Neural cell (in vitro differentiated cells): ENCODE measurements at regions not wholly inside any gene's neighbourhood (a gene's known extent, or its start where the extent isn't known, plus 50 kb on each side); places are given as distances from the start of the nearest gene placed in this dataset.

ENCODE experiments used
- H2AFZ ChIP-seq: fragments of 200-600, 300-800 bp; sonication (generic), shearing (Covaris generic); 2 replicates; pipeline ENCODE4 v1.6.0; 2014; ENCODE audit warnings: low read depth, mild to moderate bottlenecking, antibody characterized with exemption, low read length, moderate library complexity
- H3F3A ChIP-seq: fragments of 200-600 bp; shearing (Covaris generic); 2 replicates; pipeline ENCODE4 v1.6.1; 2016; ENCODE audit warnings: mild to moderate bottlenecking, moderate library complexity, mixed read lengths, antibody characterized with exemption, low read length; ENCODE audit not compliant: insufficient read depth, poor library complexity, severe bottlenecking
- H3K27ac ChIP-seq: fragments of 200-600, 300-800 bp; sonication (generic), shearing (Covaris generic); 2 replicates; pipeline ENCODE4 v1.5.1; 2014; ENCODE audit warnings: mild to moderate bottlenecking, low read length, moderate library complexity
- H3K27me3 ChIP-seq: fragments of 300-800, 200-600 bp; sonication (generic), shearing (Covaris generic); 2 replicates; pipeline ENCODE4 v1.6.0; 2014; ENCODE audit warnings: mild to moderate bottlenecking, low read depth, low read length, moderate library complexity; ENCODE audit not compliant: insufficient read depth
- H3K36me3 ChIP-seq: fragments of 300-800, 200-600 bp; sonication (generic), shearing (Covaris generic); 2 replicates; pipeline ENCODE4 v1.5.1; 2014; ENCODE audit warnings: mild to moderate bottlenecking, antibody characterized with exemption, low read length, moderate library complexity; ENCODE audit not compliant: insufficient read depth
- H3K4me2 ChIP-seq: fragments of 300-800, 200-600 bp; sonication (generic), shearing (Covaris generic); 2 replicates; pipeline ENCODE4 v1.6.0; 2014; ENCODE audit warnings: mild to moderate bottlenecking, low read length
- H3K4me3 ChIP-seq: fragments of 300-800, 200-600 bp; sonication (generic), shearing (Covaris generic); 2 replicates; pipeline ENCODE4 v1.5.1; 2014; ENCODE audit warnings: mild to moderate bottlenecking, low read length, moderate library complexity
- H3K79me2 ChIP-seq: fragments of 200-600 bp; shearing (Covaris generic); replicated peaks from 2 replicates; pipeline ENCODE4 v1.6.0; 2014; ENCODE audit warnings: mild to moderate bottlenecking, low read length, moderate library complexity; ENCODE audit not compliant: insufficient read depth
- H3K9ac ChIP-seq: fragments of 300-800, 200-600 bp; sonication (generic), shearing (Covaris generic); 2 replicates; pipeline ENCODE4 v1.6.1; 2016; ENCODE audit warnings: mild to moderate bottlenecking, low read length, mixed read lengths
- H3K9me2 ChIP-seq: fragments of 200-600 bp; shearing (Covaris generic); 2 replicates; pipeline ENCODE4 v1.6.1; 2016; ENCODE audit warnings: mild to moderate bottlenecking, low read length, mixed read lengths; ENCODE audit not compliant: insufficient read depth
- H3K9me3 ChIP-seq: fragments of 200-600, 300-800 bp; sonication (generic), shearing (Covaris generic); 2 replicates; pipeline ENCODE4 v1.6.1; 2016; ENCODE audit warnings: mild to moderate bottlenecking, mixed run types, low read length, moderate library complexity, mixed read lengths
- H4K20me1 ChIP-seq: fragments of 200-600 bp; shearing (Covaris generic); 2 replicates; pipeline ENCODE4 v1.6.1; 2016; ENCODE audit warnings: mild to moderate bottlenecking, mixed run types; ENCODE audit not compliant: insufficient read depth
- EP300 ChIP-seq: fragments of 450-650 bp; conservative IDR thresholded peaks from 2 replicates; pipeline ENCODE4 v1.6.1; 2014; ENCODE audit warnings: antibody characterized with exemption, mild to moderate bottlenecking, moderate library complexity; ENCODE audit not compliant: poor library complexity, severe bottlenecking
- EZH2 ChIP-seq: fragments of 200-600, 300-800 bp; shearing (Covaris generic), sonication (generic); IDR thresholded peaks from 2 replicates; pipeline ENCODE4 v1.6.1; 2014; ENCODE audit warnings: antibody characterized with exemption, low read length, borderline replicate concordance, mild to moderate bottlenecking; ENCODE audit not compliant: insufficient read depth, poor library complexity, severe bottlenecking
- MXI1 ChIP-seq: fragments of 450-650 bp; conservative IDR thresholded peaks from 2 replicates; pipeline ENCODE4 v1.6.1; 2014; ENCODE audit warnings: antibody characterized with exemption, mild to moderate bottlenecking; ENCODE audit not compliant: poor library complexity, severe bottlenecking
- POLR2AphosphoS5 ChIP-seq: IDR thresholded peaks from 2 replicates; pipeline ENCODE4 v1.6.1; 2012
- RAD21 ChIP-seq: fragments of 450-650 bp; conservative IDR thresholded peaks from 2 replicates; pipeline ENCODE4 v1.6.1; 2014; ENCODE audit warnings: antibody characterized with exemption, mild to moderate bottlenecking, moderate library complexity
- SMC3 ChIP-seq: fragments of 450-650 bp; conservative IDR thresholded peaks from 2 replicates; pipeline ENCODE4 v1.6.1; 2014; ENCODE audit warnings: antibody characterized with exemption, mild to moderate bottlenecking, moderate library complexity; ENCODE audit not compliant: poor library complexity
- TAF1 ChIP-seq: IDR thresholded peaks from 2 replicates; pipeline ENCODE4 v1.6.1; 2012; ENCODE audit warnings: low read depth
- TF ChIP-seq, protein P1 (sequence below): IDR thresholded peaks from 2 replicates; pipeline ENCODE4 v1.6.1; 2012; ENCODE audit warnings: borderline replicate concordance
- TF ChIP-seq, protein P2 (sequence below): fragments of 450-650 bp; IDR thresholded peaks from 2 replicates; pipeline ENCODE4 v1.5.1; 2014; ENCODE audit warnings: antibody characterized with exemption, mild to moderate bottlenecking, moderate library complexity; ENCODE audit not compliant: poor library complexity, severe bottlenecking

DNA sequence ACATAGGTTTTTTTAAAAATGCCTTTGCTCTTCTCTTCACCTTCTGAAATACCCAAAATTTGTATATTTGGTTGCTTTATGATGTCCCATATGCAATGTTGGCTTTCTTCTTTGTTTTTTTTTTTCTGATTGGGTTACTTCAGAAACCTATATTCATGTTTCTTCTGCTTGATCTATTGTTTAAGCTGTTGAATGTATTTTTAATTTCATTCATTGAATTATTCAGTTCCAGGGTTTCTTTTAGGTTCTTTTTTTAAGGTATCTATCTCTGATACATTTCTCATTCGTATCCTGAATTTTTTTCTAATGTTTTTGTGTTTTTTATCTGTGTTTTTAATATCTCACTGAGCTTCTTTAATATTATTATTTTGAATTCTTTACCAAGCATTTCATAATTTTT is 221.0 kb upstream of the MTPN start:
- Histone ChIP-seq H3K27me3 (no peaks in the 10 kb centered on the region), H3K4me3 (no peak overlapping the region), H4K20me1 (no peaks in the 10 kb centered on the region), H3F3A (no peaks in the 10 kb centered on the region), H3K4me2 (no peak overlapping the region), H3K9me2 (no peaks in the 10 kb centered on the region), H3K79me2 (no peaks in the 10 kb centered on the region), H2AFZ (no peak overlapping the region), H3K9me3 (no peaks in the 10 kb centered on the region), H3K27ac (no peak overlapping the region), H3K9ac (no peak overlapping the region), H3K36me3 (no peaks in the 10 kb centered on the region)
- TF ChIP-seq, protein P1, sequence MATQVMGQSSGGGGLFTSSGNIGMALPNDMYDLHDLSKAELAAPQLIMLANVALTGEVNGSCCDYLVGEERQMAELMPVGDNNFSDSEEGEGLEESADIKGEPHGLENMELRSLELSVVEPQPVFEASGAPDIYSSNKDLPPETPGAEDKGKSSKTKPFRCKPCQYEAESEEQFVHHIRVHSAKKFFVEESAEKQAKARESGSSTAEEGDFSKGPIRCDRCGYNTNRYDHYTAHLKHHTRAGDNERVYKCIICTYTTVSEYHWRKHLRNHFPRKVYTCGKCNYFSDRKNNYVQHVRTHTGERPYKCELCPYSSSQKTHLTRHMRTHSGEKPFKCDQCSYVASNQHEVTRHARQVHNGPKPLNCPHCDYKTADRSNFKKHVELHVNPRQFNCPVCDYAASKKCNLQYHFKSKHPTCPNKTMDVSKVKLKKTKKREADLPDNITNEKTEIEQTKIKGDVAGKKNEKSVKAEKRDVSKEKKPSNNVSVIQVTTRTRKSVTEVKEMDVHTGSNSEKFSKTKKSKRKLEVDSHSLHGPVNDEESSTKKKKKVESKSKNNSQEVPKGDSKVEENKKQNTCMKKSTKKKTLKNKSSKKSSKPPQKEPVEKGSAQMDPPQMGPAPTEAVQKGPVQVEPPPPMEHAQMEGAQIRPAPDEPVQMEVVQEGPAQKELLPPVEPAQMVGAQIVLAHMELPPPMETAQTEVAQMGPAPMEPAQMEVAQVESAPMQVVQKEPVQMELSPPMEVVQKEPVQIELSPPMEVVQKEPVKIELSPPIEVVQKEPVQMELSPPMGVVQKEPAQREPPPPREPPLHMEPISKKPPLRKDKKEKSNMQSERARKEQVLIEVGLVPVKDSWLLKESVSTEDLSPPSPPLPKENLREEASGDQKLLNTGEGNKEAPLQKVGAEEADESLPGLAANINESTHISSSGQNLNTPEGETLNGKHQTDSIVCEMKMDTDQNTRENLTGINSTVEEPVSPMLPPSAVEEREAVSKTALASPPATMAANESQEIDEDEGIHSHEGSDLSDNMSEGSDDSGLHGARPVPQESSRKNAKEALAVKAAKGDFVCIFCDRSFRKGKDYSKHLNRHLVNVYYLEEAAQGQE: no peak
- TF ChIP-seq, protein P2, sequence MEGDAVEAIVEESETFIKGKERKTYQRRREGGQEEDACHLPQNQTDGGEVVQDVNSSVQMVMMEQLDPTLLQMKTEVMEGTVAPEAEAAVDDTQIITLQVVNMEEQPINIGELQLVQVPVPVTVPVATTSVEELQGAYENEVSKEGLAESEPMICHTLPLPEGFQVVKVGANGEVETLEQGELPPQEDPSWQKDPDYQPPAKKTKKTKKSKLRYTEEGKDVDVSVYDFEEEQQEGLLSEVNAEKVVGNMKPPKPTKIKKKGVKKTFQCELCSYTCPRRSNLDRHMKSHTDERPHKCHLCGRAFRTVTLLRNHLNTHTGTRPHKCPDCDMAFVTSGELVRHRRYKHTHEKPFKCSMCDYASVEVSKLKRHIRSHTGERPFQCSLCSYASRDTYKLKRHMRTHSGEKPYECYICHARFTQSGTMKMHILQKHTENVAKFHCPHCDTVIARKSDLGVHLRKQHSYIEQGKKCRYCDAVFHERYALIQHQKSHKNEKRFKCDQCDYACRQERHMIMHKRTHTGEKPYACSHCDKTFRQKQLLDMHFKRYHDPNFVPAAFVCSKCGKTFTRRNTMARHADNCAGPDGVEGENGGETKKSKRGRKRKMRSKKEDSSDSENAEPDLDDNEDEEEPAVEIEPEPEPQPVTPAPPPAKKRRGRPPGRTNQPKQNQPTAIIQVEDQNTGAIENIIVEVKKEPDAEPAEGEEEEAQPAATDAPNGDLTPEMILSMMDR: no peak
- TF ChIP-seq TAF1 (no peak), POLR2AphosphoS5 (no peak), MXI1 (no peak), SMC3 (no peak), RAD21 (no peak), EZH2 (no peak), EP300 (no peak)

DNA sequence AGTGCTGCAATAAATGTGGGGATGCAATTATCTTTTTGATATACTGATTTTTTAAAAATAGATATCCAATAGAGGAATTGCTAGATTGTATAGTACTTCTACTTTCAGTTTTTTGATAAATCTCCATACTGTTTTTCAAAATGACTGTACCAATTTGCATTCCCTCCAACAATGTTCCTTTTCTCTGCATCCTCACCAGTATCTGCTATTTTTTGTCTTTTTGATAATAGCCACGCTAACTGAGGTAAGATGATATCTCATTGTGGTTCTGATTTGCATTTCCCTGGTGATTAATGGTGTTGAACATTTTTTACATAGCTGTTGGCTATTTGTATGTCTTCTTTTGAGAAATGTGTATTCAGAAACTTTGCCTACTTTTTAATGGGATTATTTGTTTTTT is 217.7 kb upstream of the MTPN start:
- TF ChIP-seq MXI1 (no peak), POLR2AphosphoS5 (no peak), EZH2 (no peak), SMC3 (no peak), EP300 (no peak), RAD21 (no peak), TAF1 (no peak)
- TF ChIP-seq, protein P2: no peak
- TF ChIP-seq, protein P1: no peak
- no peak overlapping the region for H3K9ac ChIP-seq
- no peaks in the 10 kb centered on the region for H3K9me2 ChIP-seq
- no peaks in the 10 kb centered on the region for H3K9me3 ChIP-seq
- no peaks in the 10 kb centered on the region for H3K36me3 ChIP-seq
- no peak overlapping the region for H3K4me2 ChIP-seq
- no peak overlapping the region for H3K4me3 ChIP-seq
- H3K27me3 ChIP-seq: no peaks in the 10 kb centered on the region
- H4K20me1 ChIP-seq: no peaks in the 10 kb centered on the region
- H2AFZ ChIP-seq: no peak overlapping the region
- no peaks in the 10 kb centered on the region for H3K79me2 ChIP-seq
- no peak overlapping the region for H3K27ac ChIP-seq
- H3F3A ChIP-seq: no peaks in the 10 kb centered on the region
